ENCODE measurements at regions not wholly inside any gene's neighbourhood (a gene's known extent, or its start where the extent isn't known, plus 50 kb on each side); places are given as distances from the start of the nearest gene placed in this dataset.

GRCh38 chr21:35139382-35139715, 90.2 kb upstream of the RUNX1 start:
- Histone ChIP-seq H3K36me3 (ENCODE audit: control insufficient read depth in 5 of 5, insufficient read depth in 5 of 5, low read length in 5 of 5) (no peaks in the 10 kb centered on the region), H3K27ac (ENCODE audit: low read depth, low read length) (no peak overlapping the region), H3K9ac (ENCODE audit: low read length in 5 of 5) (no peak overlapping the region)

DNA sequence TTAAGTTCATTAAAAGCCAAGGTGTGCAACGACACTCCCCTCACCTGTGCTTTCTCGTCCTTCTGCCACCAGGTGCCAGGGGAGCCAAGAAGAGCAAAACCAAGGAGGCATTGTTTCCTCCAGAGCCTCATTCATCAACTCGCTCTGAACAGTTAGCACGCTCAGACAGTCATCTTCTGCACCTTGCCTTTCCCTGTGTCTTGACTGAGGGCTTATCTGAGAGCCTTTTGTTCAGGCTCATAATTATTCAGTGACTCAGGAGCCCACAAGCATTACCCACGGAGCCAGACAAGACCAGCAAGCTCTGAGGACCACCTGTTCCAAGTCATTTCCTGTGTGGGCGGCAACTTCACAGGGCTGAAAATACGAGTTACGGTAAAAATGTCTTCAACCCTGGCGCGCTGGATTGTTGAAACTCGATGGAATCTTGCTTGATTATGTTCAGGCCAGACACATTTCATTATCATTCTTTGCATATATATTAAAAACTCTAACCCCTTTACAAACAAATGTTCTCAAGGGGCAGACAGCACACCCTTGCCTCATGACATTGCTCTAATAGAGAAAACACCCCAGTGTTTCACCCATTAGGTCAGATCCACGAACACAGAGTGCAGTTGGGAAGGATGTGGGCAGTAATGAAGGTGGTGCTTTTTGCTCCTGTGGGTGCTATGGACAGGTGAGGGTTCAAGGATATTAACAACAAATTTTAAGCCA, 89.7 kb upstream of the RUNX1 start:
- no peaks in the 10 kb centered on the region for H3K27me3 ChIP-seq (ENCODE audit: control insufficient read depth in 5 of 5, insufficient read depth in 4 of 5, low read length in 5 of 5)
- no peaks in the 10 kb centered on the region for H3K4me1 ChIP-seq (ENCODE audit: control insufficient read depth in 5 of 5, insufficient read depth in 5 of 5, low read length in 5 of 5)
- H3K9me3 ChIP-seq (ENCODE audit: control insufficient read depth in 5 of 5, low read length in 5 of 5), result no peaks in the 10 kb centered on the region
- no peaks in the 10 kb centered on the region for H3K36me3 ChIP-seq (ENCODE audit: control insufficient read depth in 5 of 5, insufficient read depth in 5 of 5, low read length in 5 of 5)
- no peak overlapping the region for H3K27ac ChIP-seq (ENCODE audit: low read depth, low read length)
- H3K9ac ChIP-seq (ENCODE audit: low read length in 5 of 5), result no peak overlapping the region
- no peak overlapping the region for H3K4me3 ChIP-seq (ENCODE audit: low read depth in 1 of 5, low read length in 5 of 5)

More at GRCh38 chr21:35139382-35139715, 90.2 kb upstream of the RUNX1 start:
- H3K9me3 ChIP-seq (ENCODE audit: control insufficient read depth in 5 of 5, low read length in 5 of 5), result no peaks in the 10 kb centered on the region
- no peaks in the 10 kb centered on the region for H3K4me1 ChIP-seq (ENCODE audit: control insufficient read depth in 5 of 5, insufficient read depth in 5 of 5, low read length in 5 of 5)
- no peaks in the 10 kb centered on the region for H3K27me3 ChIP-seq (ENCODE audit: control insufficient read depth in 5 of 5, insufficient read depth in 4 of 5, low read length in 5 of 5)
- no peak overlapping the region for H3K4me3 ChIP-seq (ENCODE audit: low read depth in 1 of 5, low read length in 5 of 5)

DNA sequence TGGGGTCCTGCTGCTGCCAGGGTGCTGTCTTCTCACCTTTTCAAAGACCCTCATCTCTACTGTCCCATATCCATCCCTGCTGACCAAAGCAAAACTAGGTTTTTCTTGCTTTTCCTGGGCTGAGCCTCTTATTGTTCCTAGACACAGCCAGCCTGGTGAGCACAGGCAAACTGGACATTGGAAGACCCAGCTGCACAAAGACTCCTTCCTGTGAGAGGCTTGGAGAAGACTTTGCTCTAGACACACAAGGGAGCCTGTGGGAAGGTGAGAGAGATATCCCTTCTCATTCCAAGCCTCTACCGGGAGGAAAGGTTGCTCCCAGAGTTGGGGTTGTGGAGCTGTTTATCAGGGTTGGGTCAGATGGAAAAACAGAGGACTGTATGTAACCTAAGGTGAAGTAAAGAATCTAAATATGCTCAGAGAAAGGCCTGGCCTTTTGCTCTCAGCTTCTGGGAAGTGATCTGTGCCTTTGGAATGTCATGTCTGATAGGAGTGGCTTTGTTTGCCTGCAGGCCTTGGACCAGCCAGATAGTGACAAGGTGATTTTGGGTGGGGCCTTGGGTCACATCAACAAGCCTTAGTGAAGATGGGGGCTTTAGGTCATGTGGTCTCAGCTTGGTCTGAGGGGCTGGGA, 87.6 kb upstream of the RUNX1 start:
- Histone ChIP-seq H3K4me3 (ENCODE audit: low read depth in 1 of 5, low read length in 5 of 5) (no peak overlapping the region), H3K4me1 (ENCODE audit: control insufficient read depth in 5 of 5, insufficient read depth in 5 of 5, low read length in 5 of 5) (no peaks in the 10 kb centered on the region), H3K27me3 (ENCODE audit: control insufficient read depth in 5 of 5, insufficient read depth in 4 of 5, low read length in 5 of 5) (no peaks in the 10 kb centered on the region), H3K27ac (ENCODE audit: low read depth, low read length) (no peak overlapping the region), H3K9ac (ENCODE audit: low read length in 5 of 5) (no peak overlapping the region), H3K9me3 (ENCODE audit: control insufficient read depth in 5 of 5, low read length in 5 of 5) (no peaks in the 10 kb centered on the region), H3K36me3 (ENCODE audit: control insufficient read depth in 5 of 5, insufficient read depth in 5 of 5, low read length in 5 of 5) (no peaks in the 10 kb centered on the region)

- Histone ChIP-seq H3K36me3 (ENCODE audit: control insufficient read depth in 5 of 5, insufficient read depth in 5 of 5, low read length in 5 of 5) (no peaks in the 10 kb centered on the region), H3K4me1 (ENCODE audit: control insufficient read depth in 5 of 5, insufficient read depth in 5 of 5, low read length in 5 of 5) (no peaks in the 10 kb centered on the region), H3K4me3 (ENCODE audit: low read depth in 1 of 5, low read length in 5 of 5) (no peak overlapping the region), H3K27ac (ENCODE audit: low read depth, low read length) (no peak overlapping the region), H3K9me3 (ENCODE audit: control insufficient read depth in 5 of 5, low read length in 5 of 5) (no peaks in the 10 kb centered on the region), H3K27me3 (ENCODE audit: control insufficient read depth in 5 of 5, insufficient read depth in 4 of 5, low read length in 5 of 5) (no peaks in the 10 kb centered on the region), H3K9ac (ENCODE audit: low read length in 5 of 5) (no peak overlapping the region)
Observed at GRCh38 chr21:35136106-35136505, 87.0 kb upstream of the RUNX1 start.

DNA sequence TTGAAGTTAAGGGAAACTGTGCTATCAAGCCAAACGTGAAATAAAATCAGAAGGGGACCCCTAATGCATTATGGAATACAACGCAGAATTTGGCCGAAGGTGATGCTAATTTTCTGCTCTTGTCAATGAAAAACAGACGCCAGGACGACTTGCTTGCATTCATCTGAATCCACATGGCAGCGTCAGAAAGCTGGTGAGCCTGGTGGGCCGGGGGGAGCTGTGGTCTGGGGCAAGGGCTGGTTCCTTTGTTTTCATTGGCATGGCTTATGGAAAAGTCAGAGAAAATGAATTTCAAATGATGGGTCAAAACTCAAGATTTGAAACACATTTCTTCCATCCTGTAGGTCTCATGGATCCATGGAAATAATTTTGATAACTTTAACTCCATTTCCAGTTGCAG, 86.4 kb upstream of the RUNX1 start:
- no peak overlapping the region for H3K4me3 ChIP-seq (ENCODE audit: low read depth in 1 of 5, low read length in 5 of 5)
- no peaks in the 10 kb centered on the region for H3K9me3 ChIP-seq (ENCODE audit: control insufficient read depth in 5 of 5, low read length in 5 of 5)
- no peak overlapping the region for H3K27ac ChIP-seq (ENCODE audit: low read depth, low read length)

GRCh38 chr21:35134309-35134708, 85.2 kb upstream of the RUNX1 start:
- Histone ChIP-seq H3K4me1 (ENCODE audit: control insufficient read depth in 5 of 5, insufficient read depth in 5 of 5, low read length in 5 of 5) (peaks cover 0 to 3% (median 0%) of the 10 kb centered on the region in 5 donors), H3K27me3 (ENCODE audit: control insufficient read depth in 5 of 5, insufficient read depth in 4 of 5, low read length in 5 of 5) (no peaks in the 10 kb centered on the region), H3K9me3 (ENCODE audit: control insufficient read depth in 5 of 5, low read length in 5 of 5) (no peaks in the 10 kb centered on the region), H3K27ac (ENCODE audit: low read depth, low read length) (no peak overlapping the region), H3K4me3 (ENCODE audit: low read depth in 1 of 5, low read length in 5 of 5) (no peak overlapping the region), H3K9ac (ENCODE audit: low read length in 5 of 5) (no peak overlapping the region), H3K36me3 (ENCODE audit: control insufficient read depth in 5 of 5, insufficient read depth in 5 of 5, low read length in 5 of 5) (no peaks in the 10 kb centered on the region)

More for the DNA sequence above, 86.4 kb upstream of the RUNX1 start:
- H3K4me1 ChIP-seq (ENCODE audit: control insufficient read depth in 5 of 5, insufficient read depth in 5 of 5, low read length in 5 of 5), result no peaks in the 10 kb centered on the region
- H3K36me3 ChIP-seq (ENCODE audit: control insufficient read depth in 5 of 5, insufficient read depth in 5 of 5, low read length in 5 of 5), result no peaks in the 10 kb centered on the region
- H3K27me3 ChIP-seq (ENCODE audit: control insufficient read depth in 5 of 5, insufficient read depth in 4 of 5, low read length in 5 of 5), result no peaks in the 10 kb centered on the region
- no peak overlapping the region for H3K9ac ChIP-seq (ENCODE audit: low read length in 5 of 5)

GRCh38 chr21:35128536-35128935, 79.4 kb upstream of the RUNX1 start:
- Histone ChIP-seq H3K27ac (ENCODE audit: low read depth, low read length) (no peak overlapping the region), H3K4me1 (ENCODE audit: control insufficient read depth in 5 of 5, insufficient read depth in 5 of 5, low read length in 5 of 5) (peaks cover 0 to 3% (median 0%) of the 10 kb centered on the region in 5 donors), H3K9me3 (ENCODE audit: control insufficient read depth in 5 of 5, low read length in 5 of 5) (no peaks in the 10 kb centered on the region), H3K27me3 (ENCODE audit: control insufficient read depth in 5 of 5, insufficient read depth in 4 of 5, low read length in 5 of 5) (no peaks in the 10 kb centered on the region), H3K36me3 (ENCODE audit: control insufficient read depth in 5 of 5, insufficient read depth in 5 of 5, low read length in 5 of 5) (no peaks in the 10 kb centered on the region), H3K4me3 (ENCODE audit: low read depth in 1 of 5, low read length in 5 of 5) (no peak overlapping the region), H3K9ac (ENCODE audit: low read length in 5 of 5) (no peak overlapping the region)

DNA sequence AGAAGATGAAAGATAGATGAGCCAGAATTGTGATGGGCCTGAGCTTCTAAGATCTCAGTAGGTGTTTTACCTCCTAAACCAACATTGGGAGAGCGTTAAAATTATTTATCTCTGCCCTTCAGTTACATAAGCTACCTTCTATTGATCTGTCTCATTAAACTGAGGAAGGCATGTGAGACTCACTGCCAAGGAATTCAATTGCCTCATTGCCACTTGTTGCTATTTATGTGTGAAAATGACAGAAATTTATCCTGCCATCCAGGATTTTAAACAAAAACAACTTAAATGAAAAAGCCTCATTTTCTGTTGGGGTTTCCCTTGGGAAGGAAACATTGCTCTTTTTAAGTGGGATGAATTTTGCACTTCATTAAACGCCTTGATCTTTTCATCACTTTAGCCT, 78.7 kb upstream of the RUNX1 start:
- Histone ChIP-seq H3K27me3 (ENCODE audit: control insufficient read depth in 5 of 5, insufficient read depth in 4 of 5, low read length in 5 of 5) (no peaks in the 10 kb centered on the region), H3K27ac (ENCODE audit: low read depth, low read length) (no peak overlapping the region), H3K9me3 (ENCODE audit: control insufficient read depth in 5 of 5, low read length in 5 of 5) (no peaks in the 10 kb centered on the region), H3K36me3 (ENCODE audit: control insufficient read depth in 5 of 5, insufficient read depth in 5 of 5, low read length in 5 of 5) (no peaks in the 10 kb centered on the region), H3K4me3 (ENCODE audit: low read depth in 1 of 5, low read length in 5 of 5) (no peak overlapping the region), H3K4me1 (ENCODE audit: control insufficient read depth in 5 of 5, insufficient read depth in 5 of 5, low read length in 5 of 5) (peaks cover 0 to 3% (median 0%) of the 10 kb centered on the region in 5 donors), H3K9ac (ENCODE audit: low read length in 5 of 5) (no peak overlapping the region)

- Histone ChIP-seq H3K4me3 (ENCODE audit: low read depth in 1 of 5, low read length in 5 of 5) (no peak overlapping the region), H3K9ac (ENCODE audit: low read length in 5 of 5) (no peak overlapping the region), H3K9me3 (ENCODE audit: control insufficient read depth in 5 of 5, low read length in 5 of 5) (no peaks in the 10 kb centered on the region), H3K27me3 (ENCODE audit: control insufficient read depth in 5 of 5, insufficient read depth in 4 of 5, low read length in 5 of 5) (no peaks in the 10 kb centered on the region), H3K27ac (ENCODE audit: low read depth, low read length) (no peak overlapping the region), H3K36me3 (ENCODE audit: control insufficient read depth in 5 of 5, insufficient read depth in 5 of 5, low read length in 5 of 5) (no peaks in the 10 kb centered on the region), H3K4me1 (ENCODE audit: control insufficient read depth in 5 of 5, insufficient read depth in 5 of 5, low read length in 5 of 5) (peaks cover 0 to 3% (median 0%) of the 10 kb centered on the region in 5 donors)
Observed at GRCh38 chr21:35127026-35127425, 77.9 kb upstream of the RUNX1 start.

DNA sequence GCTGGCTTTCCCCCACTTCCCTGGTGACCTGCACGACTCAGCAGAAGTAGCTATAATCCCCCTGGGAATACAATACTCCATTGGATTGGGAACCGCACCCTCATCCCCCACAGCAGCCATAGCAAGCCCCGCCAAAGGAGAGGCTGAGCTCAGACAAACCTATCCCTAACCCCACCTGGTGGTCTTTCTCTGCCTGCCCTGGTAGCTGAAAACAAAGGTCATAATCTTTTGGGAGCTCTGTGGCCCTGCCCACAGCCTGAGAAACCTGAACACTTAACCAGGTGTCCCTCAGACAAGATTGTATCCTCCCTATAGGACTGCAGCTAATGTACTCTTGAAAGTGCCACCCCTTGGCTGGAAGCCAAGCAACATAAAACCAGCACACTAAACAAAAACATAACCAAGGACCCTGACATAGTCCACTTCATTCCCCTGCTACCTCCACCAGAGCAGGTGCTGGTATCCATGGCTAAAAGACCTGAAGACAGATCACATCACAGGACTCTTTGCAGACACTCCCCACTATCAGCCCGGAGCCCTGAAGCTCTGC, 71.6 kb upstream of the RUNX1 start:
- no peaks in the 10 kb centered on the region for H3K36me3 ChIP-seq (ENCODE audit: control insufficient read depth in 5 of 5, insufficient read depth in 5 of 5, low read length in 5 of 5)
- no peaks in the 10 kb centered on the region for H3K4me1 ChIP-seq (ENCODE audit: control insufficient read depth in 5 of 5, insufficient read depth in 5 of 5, low read length in 5 of 5)
- H3K9ac ChIP-seq (ENCODE audit: low read length in 5 of 5), result no peak overlapping the region
- no peaks in the 10 kb centered on the region for H3K27me3 ChIP-seq (ENCODE audit: control insufficient read depth in 5 of 5, insufficient read depth in 4 of 5, low read length in 5 of 5)
- no peaks in the 10 kb centered on the region for H3K9me3 ChIP-seq (ENCODE audit: control insufficient read depth in 5 of 5, low read length in 5 of 5)
- H3K27ac ChIP-seq (ENCODE audit: low read depth, low read length), result no peak overlapping the region
- no peak overlapping the region for H3K4me3 ChIP-seq (ENCODE audit: low read depth in 1 of 5, low read length in 5 of 5)

Data from subcutaneous abdominal adipose tissue (tissue), 5 donors.